ENCODE measurements at regions not wholly inside any gene's neighbourhood (a gene's known extent, or its start where the extent isn't known, plus 50 kb on each side); places are given as distances from the start of the nearest gene placed in this dataset.

DNA sequence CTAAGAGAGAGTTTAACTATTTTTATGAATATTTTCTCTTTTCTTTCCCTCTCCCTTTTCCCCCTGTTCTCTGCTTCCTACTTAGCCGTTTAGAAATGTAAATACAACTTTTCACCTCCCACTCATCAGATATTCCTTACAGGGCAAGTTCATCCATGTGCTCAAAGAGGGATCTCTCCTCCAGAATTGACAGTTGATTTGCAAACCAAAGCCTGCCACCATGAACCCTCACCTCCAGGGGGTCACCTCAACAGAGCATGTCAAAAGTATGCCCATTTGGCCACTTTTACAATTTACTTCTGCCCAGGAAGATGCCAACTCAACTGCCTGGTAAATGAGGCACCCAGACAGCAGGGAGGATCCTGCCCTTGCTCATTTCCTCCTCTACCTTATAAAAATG is 149.2 kb upstream of the GYPC start:
- no peak overlapping the region for H3K4me3 ChIP-seq (ENCODE audit: low read depth, low read length)
- TF ChIP-seq, protein P1, sequence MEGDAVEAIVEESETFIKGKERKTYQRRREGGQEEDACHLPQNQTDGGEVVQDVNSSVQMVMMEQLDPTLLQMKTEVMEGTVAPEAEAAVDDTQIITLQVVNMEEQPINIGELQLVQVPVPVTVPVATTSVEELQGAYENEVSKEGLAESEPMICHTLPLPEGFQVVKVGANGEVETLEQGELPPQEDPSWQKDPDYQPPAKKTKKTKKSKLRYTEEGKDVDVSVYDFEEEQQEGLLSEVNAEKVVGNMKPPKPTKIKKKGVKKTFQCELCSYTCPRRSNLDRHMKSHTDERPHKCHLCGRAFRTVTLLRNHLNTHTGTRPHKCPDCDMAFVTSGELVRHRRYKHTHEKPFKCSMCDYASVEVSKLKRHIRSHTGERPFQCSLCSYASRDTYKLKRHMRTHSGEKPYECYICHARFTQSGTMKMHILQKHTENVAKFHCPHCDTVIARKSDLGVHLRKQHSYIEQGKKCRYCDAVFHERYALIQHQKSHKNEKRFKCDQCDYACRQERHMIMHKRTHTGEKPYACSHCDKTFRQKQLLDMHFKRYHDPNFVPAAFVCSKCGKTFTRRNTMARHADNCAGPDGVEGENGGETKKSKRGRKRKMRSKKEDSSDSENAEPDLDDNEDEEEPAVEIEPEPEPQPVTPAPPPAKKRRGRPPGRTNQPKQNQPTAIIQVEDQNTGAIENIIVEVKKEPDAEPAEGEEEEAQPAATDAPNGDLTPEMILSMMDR (IDR thresholded peaks at IDR 0.05; ENCODE audit: low read depth, low read length), result no peak
- no peaks in the 10 kb centered on the region for H3K36me3 ChIP-seq
- H3K27ac ChIP-seq, result no peak overlapping the region
- H3K9me3 ChIP-seq (ENCODE audit: severe bottlenecking), result no peaks in the 10 kb centered on the region
- no peak for DNase-seq
- H3K27me3 ChIP-seq (ENCODE audit: insufficient read depth, low read depth, severe bottlenecking), result peaks cover 41% of the 10 kb centered on the region

DNA sequence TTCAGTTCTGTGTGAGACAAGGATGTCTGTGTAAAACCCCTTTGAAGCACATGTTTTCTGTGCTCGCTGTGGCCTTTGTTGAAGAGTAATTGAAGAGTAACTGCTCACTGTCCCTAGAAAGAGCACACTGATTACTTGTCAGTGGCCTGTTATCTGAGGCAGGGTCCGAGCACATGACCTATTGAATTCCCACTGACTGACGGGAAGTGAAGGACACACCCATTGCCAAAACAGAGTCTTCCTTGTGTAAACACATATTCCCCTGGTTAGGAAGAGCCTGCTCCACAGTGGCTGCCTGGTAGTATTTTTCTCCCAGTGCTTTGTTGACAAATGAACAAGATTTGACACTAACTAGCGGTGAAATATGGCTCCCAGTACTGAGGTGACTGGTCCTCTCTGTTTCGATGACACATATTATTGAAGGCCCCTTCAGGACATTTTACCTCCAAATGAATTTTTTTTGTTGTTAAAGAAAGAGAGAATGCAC is 148.5 kb upstream of the GYPC start:
- no peaks in the 10 kb centered on the region for H3K36me3 ChIP-seq
- TF ChIP-seq, protein P1 (IDR thresholded peaks at IDR 0.05; ENCODE audit: low read depth, low read length), result no peak

DNA sequence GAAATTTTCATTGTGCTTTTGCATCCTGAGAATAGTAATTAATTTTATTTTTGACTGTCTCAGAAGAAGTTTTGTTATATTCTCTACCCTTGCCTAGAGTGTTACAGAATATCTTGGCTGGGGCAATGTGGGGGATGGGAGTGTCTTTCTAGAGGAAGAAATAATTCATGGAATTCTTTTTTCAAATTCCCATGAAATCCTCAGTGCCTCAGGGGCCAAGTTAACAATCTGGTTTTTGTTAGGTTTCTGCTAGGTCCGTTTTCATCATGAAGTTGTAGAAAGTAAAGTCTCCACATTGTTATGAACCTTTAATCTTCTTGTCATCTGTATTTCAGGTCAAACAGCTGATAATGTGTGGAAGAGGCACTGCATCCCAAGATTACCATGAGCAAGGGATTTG is 145.6 kb upstream of the GYPC start:
- Histone ChIP-seq H3K36me3 (no peaks in the 10 kb centered on the region), H3K9me3 (ENCODE audit: severe bottlenecking) (no peaks in the 10 kb centered on the region), H3K27me3 (ENCODE audit: insufficient read depth, low read depth, severe bottlenecking) (peaks cover 36% of the 10 kb centered on the region), H3K27ac (no peak overlapping the region), H3K4me3 (ENCODE audit: low read depth, low read length) (no peak overlapping the region)
- TF ChIP-seq, protein P1 (IDR thresholded peaks at IDR 0.05; ENCODE audit: low read depth, low read length), result no peak
- DNase-seq, result no peak

More for the DNA sequence above, 148.5 kb upstream of the GYPC start:
- Histone ChIP-seq H3K27ac (no peak overlapping the region), H3K27me3 (ENCODE audit: insufficient read depth, low read depth, severe bottlenecking) (peaks cover 42% of the 10 kb centered on the region), H3K4me3 (ENCODE audit: low read depth, low read length) (no peak overlapping the region), H3K9me3 (ENCODE audit: severe bottlenecking) (no peaks in the 10 kb centered on the region)
- DNase-seq, result no peak

DNA sequence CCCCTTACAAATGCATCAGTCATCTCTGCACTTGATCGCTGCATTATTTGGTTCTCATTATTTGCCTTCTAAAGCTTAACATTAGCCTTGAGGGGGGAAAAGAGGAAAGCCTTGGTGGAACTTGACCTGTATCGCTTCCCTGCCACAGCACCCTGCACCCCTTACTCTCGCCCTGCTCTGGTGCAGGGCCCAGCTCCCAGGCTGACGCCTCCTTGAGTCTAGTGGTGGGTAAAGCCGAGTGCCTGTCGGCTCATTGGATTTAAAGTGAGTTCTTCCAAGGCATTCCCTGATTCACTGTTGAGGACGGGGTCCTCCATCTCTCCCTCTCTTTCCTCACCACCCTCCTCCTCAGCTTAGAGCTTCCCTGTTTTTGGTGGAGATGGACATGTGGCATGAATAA is 145.0 kb upstream of the GYPC start:
- no peaks in the 10 kb centered on the region for H3K9me3 ChIP-seq (ENCODE audit: severe bottlenecking)
- H3K27me3 ChIP-seq (ENCODE audit: insufficient read depth, low read depth, severe bottlenecking), result peaks cover 34% of the 10 kb centered on the region
- TF ChIP-seq, protein P1 (IDR thresholded peaks at IDR 0.05; ENCODE audit: low read depth, low read length), result no peak
- no peak overlapping the region for H3K27ac ChIP-seq
- no peak overlapping the region for H3K4me3 ChIP-seq (ENCODE audit: low read depth, low read length)
- no peak for DNase-seq
- no peaks in the 10 kb centered on the region for H3K36me3 ChIP-seq

DNA sequence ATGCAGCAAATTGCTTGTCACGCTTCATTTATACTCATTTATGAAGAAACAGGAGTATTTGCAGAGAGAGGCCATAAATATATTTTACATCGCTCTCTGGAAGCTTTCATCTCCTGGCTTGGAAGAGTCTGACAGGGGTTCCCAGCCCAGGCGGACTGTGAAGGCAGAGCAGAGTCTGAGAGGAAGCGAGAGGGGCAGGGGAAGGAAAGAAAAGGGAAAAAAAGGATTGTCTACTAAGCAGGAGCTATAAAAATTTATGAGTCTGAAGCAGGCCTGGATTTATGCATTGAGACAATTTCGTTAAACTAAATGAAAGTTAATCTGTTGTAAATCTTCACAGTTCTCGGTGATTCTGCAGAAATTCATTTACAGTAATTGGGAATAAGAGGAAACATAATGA is 143.9 kb upstream of the GYPC start:
- DNase-seq, result no peak
- H3K36me3 ChIP-seq, result no peaks in the 10 kb centered on the region
- no peak overlapping the region for H3K27ac ChIP-seq
- H3K4me3 ChIP-seq (ENCODE audit: low read depth, low read length), result no peak overlapping the region
- peaks cover 35% of the 10 kb centered on the region for H3K27me3 ChIP-seq (ENCODE audit: insufficient read depth, low read depth, severe bottlenecking)
- TF ChIP-seq, protein P1 (IDR thresholded peaks at IDR 0.05; ENCODE audit: low read depth, low read length), result no peak
- no peaks in the 10 kb centered on the region for H3K9me3 ChIP-seq (ENCODE audit: severe bottlenecking)

DNA sequence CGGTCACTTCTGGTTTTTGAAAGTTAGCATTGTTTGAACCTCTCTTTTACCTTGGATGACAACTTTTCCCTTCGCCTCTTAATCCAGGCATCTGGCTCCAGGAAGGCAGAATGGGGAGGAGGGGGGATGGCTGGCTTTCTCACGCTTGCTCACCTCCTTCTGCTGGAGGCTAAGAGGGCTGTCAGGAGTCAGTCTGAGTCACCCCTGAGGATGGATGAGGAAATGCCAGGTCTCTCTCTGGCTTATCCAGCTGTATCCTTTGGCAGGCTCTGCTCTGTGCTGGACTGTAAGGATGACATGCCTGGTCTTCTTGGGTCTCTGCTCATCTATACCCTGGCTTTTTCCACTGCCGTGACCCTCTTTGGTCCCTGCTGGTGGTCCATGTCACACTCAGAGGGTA is 142.9 kb upstream of the GYPC start:
- Histone ChIP-seq H3K9me3 (ENCODE audit: severe bottlenecking) (no peaks in the 10 kb centered on the region), H3K27ac (no peak overlapping the region), H3K4me3 (ENCODE audit: low read depth, low read length) (no peak overlapping the region), H3K36me3 (no peaks in the 10 kb centered on the region), H3K27me3 (ENCODE audit: insufficient read depth, low read depth, severe bottlenecking) (peaks cover 35% of the 10 kb centered on the region)
- no peak for DNase-seq
- TF ChIP-seq, protein P1 (IDR thresholded peaks at IDR 0.05; ENCODE audit: low read depth, low read length), result no peak
